ENCODE measurements at regions not wholly inside any gene's neighbourhood (a gene's known extent, or its start where the extent isn't known, plus 50 kb on each side); places are given as distances from the start of the nearest gene placed in this dataset.

- no peak overlapping the region for H3K4me3 ChIP-seq
- H3K4me1 ChIP-seq (ENCODE audit: control insufficient read depth in 5 of 5, insufficient read depth in 5 of 5, low read length in 5 of 5), result no peaks in the 10 kb centered on the region
- no peak for ATAC-seq (ENCODE audit: insufficient read depth, low FRiP score)
- H3K36me3 ChIP-seq (ENCODE audit: control insufficient read depth in 4 of 4, insufficient read depth in 4 of 4, low read length in 4 of 4), result no peaks in the 10 kb centered on the region
- WGBS, 2 donors, result 52 to 60% methylated on average over 1 of the region's 1 CpG
- no peak overlapping the region for H3K9ac ChIP-seq (ENCODE audit: insufficient read depth in 1 of 2, low read length in 2 of 2)
- no peaks in the 10 kb centered on the region for H3K9me3 ChIP-seq (ENCODE audit: control insufficient read depth in 4 of 4, insufficient read depth in 3 of 4, low read length in 3 of 4)
- TF ChIP-seq, protein P1, sequence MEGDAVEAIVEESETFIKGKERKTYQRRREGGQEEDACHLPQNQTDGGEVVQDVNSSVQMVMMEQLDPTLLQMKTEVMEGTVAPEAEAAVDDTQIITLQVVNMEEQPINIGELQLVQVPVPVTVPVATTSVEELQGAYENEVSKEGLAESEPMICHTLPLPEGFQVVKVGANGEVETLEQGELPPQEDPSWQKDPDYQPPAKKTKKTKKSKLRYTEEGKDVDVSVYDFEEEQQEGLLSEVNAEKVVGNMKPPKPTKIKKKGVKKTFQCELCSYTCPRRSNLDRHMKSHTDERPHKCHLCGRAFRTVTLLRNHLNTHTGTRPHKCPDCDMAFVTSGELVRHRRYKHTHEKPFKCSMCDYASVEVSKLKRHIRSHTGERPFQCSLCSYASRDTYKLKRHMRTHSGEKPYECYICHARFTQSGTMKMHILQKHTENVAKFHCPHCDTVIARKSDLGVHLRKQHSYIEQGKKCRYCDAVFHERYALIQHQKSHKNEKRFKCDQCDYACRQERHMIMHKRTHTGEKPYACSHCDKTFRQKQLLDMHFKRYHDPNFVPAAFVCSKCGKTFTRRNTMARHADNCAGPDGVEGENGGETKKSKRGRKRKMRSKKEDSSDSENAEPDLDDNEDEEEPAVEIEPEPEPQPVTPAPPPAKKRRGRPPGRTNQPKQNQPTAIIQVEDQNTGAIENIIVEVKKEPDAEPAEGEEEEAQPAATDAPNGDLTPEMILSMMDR (IDR thresholded peaks at IDR 0.05; ENCODE audit: control extremely low read depth, extremely low read depth), result no peak
- no peak overlapping the region for H3K27ac ChIP-seq (ENCODE audit: low read depth in 1 of 2, low read length in 1 of 2)
- no peaks in the 10 kb centered on the region for H3K27me3 ChIP-seq (ENCODE audit: control insufficient read depth in 3 of 3, insufficient read depth in 3 of 3, low read length in 2 of 3)
- DNase-seq, result no peak
Measured at GRCh38 chr1:69121723-69122122, 446.0 kb upstream of the LRRC7 start.

DNA sequence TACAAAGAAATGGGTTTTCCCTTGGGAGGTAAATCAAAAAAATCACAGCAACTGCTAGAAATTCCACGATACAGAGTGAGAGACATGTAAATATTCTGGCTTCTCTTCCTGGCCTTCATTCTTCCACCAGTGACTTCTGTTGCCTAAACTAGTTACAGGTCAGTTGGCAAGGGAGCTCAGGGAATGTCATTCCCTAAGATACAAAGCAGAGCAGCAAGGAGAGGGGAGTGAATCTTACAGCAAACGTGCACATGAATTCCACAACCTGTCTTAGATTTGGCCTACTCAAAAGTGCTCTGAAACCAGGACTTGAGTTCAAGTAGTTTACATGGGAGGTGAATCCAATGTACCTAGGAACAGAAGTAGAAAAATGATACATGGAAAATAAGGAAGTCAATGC lies 445.3 kb upstream of the LRRC7 start:
- H3K27me3 ChIP-seq (ENCODE audit: control insufficient read depth in 3 of 3, insufficient read depth in 3 of 3, low read length in 2 of 3), result no peaks in the 10 kb centered on the region
- no peak overlapping the region for H3K27ac ChIP-seq (ENCODE audit: low read depth in 1 of 2, low read length in 1 of 2)
- ATAC-seq (ENCODE audit: insufficient read depth, low FRiP score) (no peak), DNase-seq (no peak)
- no peaks in the 10 kb centered on the region for H3K4me1 ChIP-seq (ENCODE audit: control insufficient read depth in 5 of 5, insufficient read depth in 5 of 5, low read length in 5 of 5)
- H3K9ac ChIP-seq (ENCODE audit: insufficient read depth in 1 of 2, low read length in 2 of 2), result no peak overlapping the region
- 64 to 77% methylated on average over 2 of the region's 2 CpGs for WGBS, 2 donors
- TF ChIP-seq, protein P1 (IDR thresholded peaks at IDR 0.05; ENCODE audit: control extremely low read depth, extremely low read depth), result no peak
- no peaks in the 10 kb centered on the region for H3K9me3 ChIP-seq (ENCODE audit: control insufficient read depth in 4 of 4, insufficient read depth in 3 of 4, low read length in 3 of 4)
- no peak overlapping the region for H3K4me3 ChIP-seq
- H3K36me3 ChIP-seq (ENCODE audit: control insufficient read depth in 4 of 4, insufficient read depth in 4 of 4, low read length in 4 of 4), result no peaks in the 10 kb centered on the region

DNA sequence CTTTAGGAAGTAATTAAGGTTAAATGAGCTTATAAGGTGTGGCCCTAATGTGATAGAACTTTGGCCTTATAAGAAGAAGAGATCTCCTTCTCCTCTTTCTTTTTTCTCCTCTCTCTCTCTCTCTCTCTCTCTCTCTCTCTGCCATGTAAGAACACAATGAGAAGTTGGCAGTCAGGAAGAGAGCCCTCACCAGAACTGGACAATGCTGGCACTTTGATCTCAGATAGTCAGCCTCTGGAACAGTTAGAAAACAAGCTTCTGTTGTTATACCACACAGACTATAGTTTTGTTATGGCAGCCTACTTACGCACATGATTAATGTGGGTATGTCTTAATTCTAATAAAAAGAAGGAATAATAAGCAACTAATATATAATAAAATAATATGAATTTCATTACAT lies 444.2 kb upstream of the LRRC7 start:
- no peak overlapping the region for H3K4me3 ChIP-seq
- H3K27me3 ChIP-seq (ENCODE audit: control insufficient read depth in 3 of 3, insufficient read depth in 3 of 3, low read length in 2 of 3), result no peaks in the 10 kb centered on the region
- no peak for ATAC-seq (ENCODE audit: insufficient read depth, low FRiP score)
- H3K36me3 ChIP-seq (ENCODE audit: control insufficient read depth in 4 of 4, insufficient read depth in 4 of 4, low read length in 4 of 4), result no peaks in the 10 kb centered on the region
- no peaks in the 10 kb centered on the region for H3K4me1 ChIP-seq (ENCODE audit: control insufficient read depth in 5 of 5, insufficient read depth in 5 of 5, low read length in 5 of 5)
- TF ChIP-seq, protein P1 (IDR thresholded peaks at IDR 0.05; ENCODE audit: control extremely low read depth, extremely low read depth), result no peak
- H3K9ac ChIP-seq (ENCODE audit: insufficient read depth in 1 of 2, low read length in 2 of 2), result no peak overlapping the region
- WGBS, 2 donors, result 96% methylated on average over 1 of the region's 1 CpG
- no peak overlapping the region for H3K27ac ChIP-seq (ENCODE audit: low read depth in 1 of 2, low read length in 1 of 2)
- no peak for DNase-seq
- H3K9me3 ChIP-seq (ENCODE audit: control insufficient read depth in 4 of 4, insufficient read depth in 3 of 4, low read length in 3 of 4), result no peaks in the 10 kb centered on the region

DNA sequence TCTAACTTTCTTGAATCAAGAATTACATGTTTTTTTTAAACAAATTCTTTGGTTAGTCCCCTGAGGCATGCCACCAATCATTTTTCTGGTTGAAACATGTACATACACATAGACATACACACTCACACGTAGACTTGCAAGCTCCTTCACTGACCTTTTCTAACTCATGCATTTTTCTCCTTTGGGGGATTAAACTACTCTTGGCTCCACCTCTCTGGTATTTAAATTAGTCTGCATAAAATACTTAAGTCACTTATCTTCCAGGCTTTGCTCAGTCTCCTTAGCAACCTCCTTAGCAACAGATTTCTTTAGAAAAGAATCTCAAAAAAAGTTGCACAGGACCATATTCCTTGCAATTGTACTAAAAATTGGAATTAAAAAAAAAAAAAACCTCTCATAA lies 440.9 kb upstream of the LRRC7 start:
- WGBS, 2 donors, result 35 to 42% methylated on average over 1 of the region's 1 CpG
- no peak for DNase-seq
- TF ChIP-seq, protein P1 (IDR thresholded peaks at IDR 0.05; ENCODE audit: control extremely low read depth, extremely low read depth), result no peak
- ATAC-seq (ENCODE audit: insufficient read depth, low FRiP score), result no peak
- Histone ChIP-seq H3K36me3 (ENCODE audit: control insufficient read depth in 4 of 4, insufficient read depth in 4 of 4, low read length in 4 of 4) (no peaks in the 10 kb centered on the region), H3K9ac (ENCODE audit: insufficient read depth in 1 of 2, low read length in 2 of 2) (no peak overlapping the region), H3K9me3 (ENCODE audit: control insufficient read depth in 4 of 4, insufficient read depth in 3 of 4, low read length in 3 of 4) (no peaks in the 10 kb centered on the region), H3K27me3 (ENCODE audit: control insufficient read depth in 3 of 3, insufficient read depth in 3 of 3, low read length in 2 of 3) (no peaks in the 10 kb centered on the region), H3K4me1 (ENCODE audit: control insufficient read depth in 5 of 5, insufficient read depth in 5 of 5, low read length in 5 of 5) (no peaks in the 10 kb centered on the region), H3K27ac (ENCODE audit: low read depth in 1 of 2, low read length in 1 of 2) (no peak overlapping the region), H3K4me3 (no peak overlapping the region)
